Astrocyte (in vitro differentiated cells and primary cell): ENCODE measurements at regions not wholly inside any gene's neighbourhood (a gene's known extent, or its start where the extent isn't known, plus 50 kb on each side); places are given as distances from the start of the nearest gene placed in this dataset.

Experiments used
- CTCF ChIP-seq: IDR thresholded peaks from 2 replicates; pipeline ENCODE4 v1.5.1; 2011; ENCODE audit warnings: low read depth, mild to moderate bottlenecking, inconsistent platforms, low read length, moderate library complexity; ENCODE audit not compliant: insufficient read depth
- EZH2 ChIP-seq: IDR thresholded peaks from 2 replicates; pipeline ENCODE4 v1.6.1; 2012; ENCODE audit warnings: mild to moderate bottlenecking, low read length, inconsistent platforms; ENCODE audit not compliant: insufficient read depth

DNA sequence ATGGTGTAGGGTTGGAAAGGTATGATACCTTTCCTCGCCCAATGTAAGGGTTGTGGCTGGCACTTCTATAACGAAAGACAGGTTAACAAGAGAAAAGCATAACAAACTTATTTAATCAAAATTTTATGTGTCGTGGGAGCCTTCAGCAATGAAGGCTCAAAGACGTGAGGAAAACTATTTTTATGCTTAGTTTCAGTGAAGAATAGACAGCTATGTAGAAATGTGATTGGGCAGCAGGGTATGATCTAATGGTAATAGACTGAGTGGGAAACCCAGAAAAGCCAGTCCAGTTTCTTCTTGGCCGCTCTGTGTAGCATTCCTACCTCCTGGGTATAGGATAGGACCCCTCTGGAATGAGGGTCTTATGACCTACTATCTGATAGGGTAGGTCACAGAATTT, 464.7 kb downstream of the ADGRL2 start:
- TF ChIP-seq CTCF (no peak), EZH2 (no peak)
